ENCODE measurements at regions not wholly inside any gene's neighbourhood (a gene's known extent, or its start where the extent isn't known, plus 50 kb on each side); places are given as distances from the start of the nearest gene placed in this dataset.
"Not testable (repeated sequence)": the region's sequence is repeated elsewhere in the genome, so short reads cannot be mapped to it uniquely, and the experiment has no call there.

GRCh38 chr5:36782612-36783011 lies 94.0 kb upstream of the NIPBL start:
- not testable (repeated sequence) for DNase-seq (ENCODE audit: low read depth)

- no peak for DNase-seq (ENCODE audit: low read depth)
These were observed 90.0 kb upstream of the NIPBL start for GRCh38 chr5:36786448-36787012.

GRCh38 chr5:36787365-36788093 lies 89.0 kb upstream of the NIPBL start:
- DNase-seq (ENCODE audit: low read depth): no peak

- DNase-seq (ENCODE audit: low read depth): no peak
These were observed 85.7 kb upstream of the NIPBL start for GRCh38 chr5:36790847-36791246.

GRCh38 chr5:36792560-36793180 lies 83.9 kb upstream of the NIPBL start:
- DNase-seq (ENCODE audit: low read depth): no peak

GRCh38 chr5:36795366-36795765 lies 81.2 kb upstream of the NIPBL start:
- DNase-seq (ENCODE audit: low read depth): no peak

- no peak for DNase-seq (ENCODE audit: low read depth)
These were observed 80.4 kb upstream of the NIPBL start for GRCh38 chr5:36796155-36796554.

- DNase-seq (ENCODE audit: low read depth): no peak
These were observed 75.0 kb upstream of the NIPBL start for GRCh38 chr5:36801523-36801922.

- DNase-seq (ENCODE audit: low read depth): no peak
These were observed 74.4 kb upstream of the NIPBL start for GRCh38 chr5:36802187-36802586.

- DNase-seq (ENCODE audit: low read depth): not testable (repeated sequence)
These were observed 63.3 kb upstream of the NIPBL start for GRCh38 chr5:36813249-36813648.

- no peak for DNase-seq (ENCODE audit: low read depth)
These were observed 60.7 kb upstream of the NIPBL start for GRCh38 chr5:36815871-36816270.

GRCh38 chr5:36820900-36821299 lies 55.7 kb upstream of the NIPBL start:
- no peak for DNase-seq (ENCODE audit: low read depth)

- DNase-seq (ENCODE audit: low read depth): no peak
These were observed 49.9 kb upstream of the NIPBL start for GRCh38 chr5:36826694-36827093.
